ENCODE measurements at regions not wholly inside any gene's neighbourhood (a gene's known extent, or its start where the extent isn't known, plus 50 kb on each side); places are given as distances from the start of the nearest gene placed in this dataset.
"Not testable (repeated sequence)": the region's sequence is repeated elsewhere in the genome, so short reads cannot be mapped to it uniquely, and the experiment has no call there.

- H3K4me3 ChIP-seq, result no peak overlapping the region
- no peak for DNase-seq (ENCODE audit: low read depth, low spot score)
- H3K36me3 ChIP-seq (ENCODE audit: insufficient read depth, low read length), result no peaks in the 10 kb centered on the region
- TF ChIP-seq EZH2 (IDR thresholded peaks at IDR 0.05), result no peak
- TF ChIP-seq FOXP2 (optimal IDR thresholded peaks at IDR 0.05; ENCODE audit: control extremely low read depth, extremely low read length, insufficient read depth), result no peak
- no peak for TF ChIP-seq POLR2AphosphoS5 (IDR thresholded peaks at IDR 0.05; ENCODE audit: borderline replicate concordance, low read depth, low read length)
- H3K9ac ChIP-seq (ENCODE audit: insufficient read length), result no peak overlapping the region
- H3K27ac ChIP-seq, result no peak overlapping the region
- no peaks in the 10 kb centered on the region for H3K9me3 ChIP-seq (ENCODE audit: low read depth, low read length)
Measured at GRCh38 chr2:40016151-40016885, 237.3 kb upstream of the THUMPD2 start.

GRCh38 chr2:40013962-40014361 lies 234.9 kb upstream of the THUMPD2 start:
- H3K4me3 ChIP-seq; H3K27ac ChIP-seq; H3K36me3 ChIP-seq (ENCODE audit: insufficient read depth, low read length); H3K9ac ChIP-seq (ENCODE audit: insufficient read length); DNase-seq (ENCODE audit: low read depth, low spot score); H3K9me3 ChIP-seq (ENCODE audit: low read depth, low read length): not testable (repeated sequence)

GRCh38 chr2:40004336-40004735 lies 225.3 kb upstream of the THUMPD2 start:
- no peaks in the 10 kb centered on the region for H3K9me3 ChIP-seq (ENCODE audit: low read depth, low read length)
- H3K4me3 ChIP-seq, result no peak overlapping the region
- no peak for TF ChIP-seq POLR2AphosphoS5 (IDR thresholded peaks at IDR 0.05; ENCODE audit: borderline replicate concordance, low read depth, low read length)
- TF ChIP-seq EZH2 (IDR thresholded peaks at IDR 0.05), result no peak
- no peak for TF ChIP-seq FOXP2 (optimal IDR thresholded peaks at IDR 0.05; ENCODE audit: control extremely low read depth, extremely low read length, insufficient read depth)
- H3K27ac ChIP-seq, result no peak overlapping the region
- DNase-seq (ENCODE audit: low read depth, low spot score), result no peak
- H3K9ac ChIP-seq (ENCODE audit: insufficient read length), result no peak overlapping the region
- no peaks in the 10 kb centered on the region for H3K36me3 ChIP-seq (ENCODE audit: insufficient read depth, low read length)

- no peak overlapping the region for H3K27ac ChIP-seq
- no peak overlapping the region for H3K9ac ChIP-seq (ENCODE audit: insufficient read length)
- no peak for DNase-seq (ENCODE audit: low read depth, low spot score)
- H3K4me3 ChIP-seq, result no peak overlapping the region
- TF ChIP-seq EZH2 (IDR thresholded peaks at IDR 0.05) (no peak), POLR2AphosphoS5 (IDR thresholded peaks at IDR 0.05; ENCODE audit: borderline replicate concordance, low read depth, low read length) (no peak), FOXP2 (optimal IDR thresholded peaks at IDR 0.05; ENCODE audit: control extremely low read depth, extremely low read length, insufficient read depth) (no peak)
- H3K36me3 ChIP-seq (ENCODE audit: insufficient read depth, low read length), result no peaks in the 10 kb centered on the region
- no peaks in the 10 kb centered on the region for H3K9me3 ChIP-seq (ENCODE audit: low read depth, low read length)
Measured at GRCh38 chr2:40002339-40002738, 223.3 kb upstream of the THUMPD2 start.

- TF ChIP-seq EZH2 (IDR thresholded peaks at IDR 0.05) (no peak), FOXP2 (optimal IDR thresholded peaks at IDR 0.05; ENCODE audit: control extremely low read depth, extremely low read length, insufficient read depth) (no peak), POLR2AphosphoS5 (IDR thresholded peaks at IDR 0.05; ENCODE audit: borderline replicate concordance, low read depth, low read length) (no peak)
- no peak for DNase-seq (ENCODE audit: low read depth, low spot score)
Measured at GRCh38 chr2:39999864-40000263, 220.8 kb upstream of the THUMPD2 start.

GRCh38 chr2:39998617-39999016 lies 219.6 kb upstream of the THUMPD2 start:
- H3K4me3 ChIP-seq, result no peak overlapping the region
- no peaks in the 10 kb centered on the region for H3K9me3 ChIP-seq (ENCODE audit: low read depth, low read length)

More at GRCh38 chr2:39999864-40000263, 220.8 kb upstream of the THUMPD2 start:
- Histone ChIP-seq H3K27ac (no peak overlapping the region), H3K9me3 (ENCODE audit: low read depth, low read length) (no peaks in the 10 kb centered on the region), H3K36me3 (ENCODE audit: insufficient read depth, low read length) (no peaks in the 10 kb centered on the region), H3K9ac (ENCODE audit: insufficient read length) (no peak overlapping the region), H3K4me3 (no peak overlapping the region)

GRCh38 chr2:39996653-39997080 lies 217.6 kb upstream of the THUMPD2 start:
- Histone ChIP-seq H3K9ac (ENCODE audit: insufficient read length) (no peak overlapping the region), H3K9me3 (ENCODE audit: low read depth, low read length) (no peaks in the 10 kb centered on the region), H3K27ac (no peak overlapping the region), H3K4me3 (no peak overlapping the region), H3K36me3 (ENCODE audit: insufficient read depth, low read length) (no peaks in the 10 kb centered on the region)
- no peak for TF ChIP-seq POLR2AphosphoS5 (IDR thresholded peaks at IDR 0.05; ENCODE audit: borderline replicate concordance, low read depth, low read length)
- no peak for TF ChIP-seq FOXP2 (optimal IDR thresholded peaks at IDR 0.05; ENCODE audit: control extremely low read depth, extremely low read length, insufficient read depth)
- no peak for TF ChIP-seq EZH2 (IDR thresholded peaks at IDR 0.05)
- DNase-seq (ENCODE audit: low read depth, low spot score), result no peak

More at GRCh38 chr2:39998617-39999016, 219.6 kb upstream of the THUMPD2 start:
- Histone ChIP-seq H3K36me3 (ENCODE audit: insufficient read depth, low read length) (no peaks in the 10 kb centered on the region), H3K9ac (ENCODE audit: insufficient read length) (no peak overlapping the region), H3K27ac (no peak overlapping the region)
- DNase-seq (ENCODE audit: low read depth, low spot score), result no peak
- TF ChIP-seq POLR2AphosphoS5 (IDR thresholded peaks at IDR 0.05; ENCODE audit: borderline replicate concordance, low read depth, low read length) (no peak), FOXP2 (optimal IDR thresholded peaks at IDR 0.05; ENCODE audit: control extremely low read depth, extremely low read length, insufficient read depth) (no peak), EZH2 (IDR thresholded peaks at IDR 0.05) (no peak)

- H3K9ac ChIP-seq (ENCODE audit: insufficient read length), result no peak overlapping the region
- no peaks in the 10 kb centered on the region for H3K36me3 ChIP-seq (ENCODE audit: insufficient read depth, low read length)
- no peaks in the 10 kb centered on the region for H3K9me3 ChIP-seq (ENCODE audit: low read depth, low read length)
- no peak overlapping the region for H3K27ac ChIP-seq
- no peak for DNase-seq (ENCODE audit: low read depth, low spot score)
- no peak for TF ChIP-seq POLR2AphosphoS5 (IDR thresholded peaks at IDR 0.05; ENCODE audit: borderline replicate concordance, low read depth, low read length)
- no peak for TF ChIP-seq EZH2 (IDR thresholded peaks at IDR 0.05)
- TF ChIP-seq FOXP2 (optimal IDR thresholded peaks at IDR 0.05; ENCODE audit: control extremely low read depth, extremely low read length, insufficient read depth), result no peak
- no peak overlapping the region for H3K4me3 ChIP-seq
Measured at GRCh38 chr2:39995005-39995737, 216.1 kb upstream of the THUMPD2 start.
